Liver (tissue), 8 donors: ENCODE measurements at regions not wholly inside any gene's neighbourhood (a gene's known extent, or its start where the extent isn't known, plus 50 kb on each side); places are given as distances from the start of the nearest gene placed in this dataset.

Source experiments
- DNase-seq: peaks from one replicate; pipeline ENCODE4 v3.0.0-alpha.2; 2017; ENCODE audit warnings: low spot score
- H3K27ac ChIP-seq, 2 donors: one replicate each; pipeline ENCODE4 v1.7.0; 2013; ENCODE audit warnings: inconsistent platforms in 2 of 2, low read length in 2 of 2, control low read depth in 1 of 2, low read depth in 1 of 2, mild to moderate bottlenecking in 1 of 2
- H3K27me3 ChIP-seq, 4 donors: one replicate each; pipeline versions ENCODE4 v1.6.1 to v1.7.0; 2013; ENCODE audit warnings: low read length in 3 of 4, inconsistent platforms in 1 of 4, mild to moderate bottlenecking in 1 of 4, moderate library complexity in 1 of 4; ENCODE audit not compliant: control insufficient read depth in 4 of 4, insufficient read depth in 4 of 4
- H3K36me3 ChIP-seq, 4 donors: one replicate each; pipeline versions ENCODE4 v1.6.1 to v1.7.0; 2013; ENCODE audit warnings: low read length in 3 of 4, mild to moderate bottlenecking in 3 of 4, low read depth in 1 of 4, moderate library complexity in 1 of 4; ENCODE audit not compliant: control insufficient read depth in 4 of 4, insufficient read depth in 3 of 4
- H3K4me1 ChIP-seq, 4 donors: one replicate each; pipeline versions ENCODE4 v1.6.1 to v1.7.0; 2013; ENCODE audit warnings: low read length in 3 of 4, mild to moderate bottlenecking in 3 of 4, moderate library complexity in 1 of 4; ENCODE audit not compliant: control insufficient read depth in 4 of 4, insufficient read depth in 4 of 4
- H3K4me3 ChIP-seq, 3 donors: one replicate each; pipeline versions ENCODE4 v1.6.1 to v1.7.0; 2013; ENCODE audit warnings: low read length in 3 of 3, control low read depth in 1 of 3, low read depth in 1 of 3, mild to moderate bottlenecking in 1 of 3
- H3K9ac ChIP-seq, 2 donors: one replicate each; pipeline ENCODE4 v1.7.0; 2013; ENCODE audit warnings: low read length in 2 of 2, mild to moderate bottlenecking in 2 of 2, moderate library complexity in 2 of 2, control low read depth in 1 of 2, low read depth in 1 of 2
- H3K9me3 ChIP-seq, 4 donors: one replicate each; pipeline versions ENCODE4 v1.6.1 to v1.7.0; 2013; ENCODE audit warnings: low read length in 3 of 4; ENCODE audit not compliant: control insufficient read depth in 4 of 4
- EGR1 ChIP-seq, 2 donors: IDR thresholded peaks; 2 replicates each; pipeline ENCODE4 v1.6.1; 2016 to 2018; ENCODE audit warnings: antibody characterized with exemption in 2 of 2, low read depth in 2 of 2
- FOXA1 ChIP-seq: IDR thresholded peaks from 2 replicates; pipeline ENCODE4 v1.6.1; 2016; ENCODE audit warnings: antibody characterized with exemption
- FOXA2 ChIP-seq: IDR thresholded peaks from 2 replicates; pipeline ENCODE4 v1.6.1; 2016; ENCODE audit warnings: antibody characterized with exemption
- GABPA ChIP-seq, 2 donors: IDR thresholded peaks in 1 of 2; conservative IDR thresholded peaks in 1 of 2; 2 replicates each; pipeline ENCODE4 v1.6.1; 2016; ENCODE audit warnings: antibody characterized with exemption in 2 of 2, mild to moderate bottlenecking in 1 of 2, moderate library complexity in 1 of 2
- HNF4A ChIP-seq, 2 donors: conservative IDR thresholded peaks; 2 replicates each; pipeline ENCODE4 v1.6.1; 2016; ENCODE audit warnings: antibody characterized with exemption in 2 of 2, mild to moderate bottlenecking in 2 of 2
- HNF4G ChIP-seq: IDR thresholded peaks from 2 replicates; pipeline ENCODE4 v1.6.1; 2016; ENCODE audit warnings: antibody characterized with exemption
- JUND ChIP-seq, 2 donors: IDR thresholded peaks; 2 replicates each; pipeline ENCODE4 v1.6.1; 2016; ENCODE audit warnings: antibody characterized with exemption in 2 of 2
- NR2F2 ChIP-seq: IDR thresholded peaks from 2 replicates; pipeline ENCODE4 v1.6.1; 2016; ENCODE audit warnings: antibody characterized with exemption
- RAD21 ChIP-seq, 2 donors: IDR thresholded peaks; 2 replicates each; pipeline ENCODE4 v1.6.1; 2016; ENCODE audit warnings: antibody characterized with exemption in 2 of 2, mild to moderate bottlenecking in 2 of 2
- RXRA ChIP-seq, 2 donors: IDR thresholded peaks; 2 replicates each; pipeline ENCODE4 v1.6.1; 2017 to 2018; ENCODE audit warnings: antibody characterized with exemption in 2 of 2, mild to moderate bottlenecking in 1 of 2
- SP1 ChIP-seq: IDR thresholded peaks from 2 replicates; pipeline ENCODE4 v1.6.1; 2018; ENCODE audit warnings: antibody characterized with exemption, mild to moderate bottlenecking
- TAF1 ChIP-seq: conservative IDR thresholded peaks from 2 replicates; pipeline ENCODE4 v1.6.1; 2016; ENCODE audit warnings: antibody characterized with exemption, mild to moderate bottlenecking
- YY1 ChIP-seq: IDR thresholded peaks from 2 replicates; pipeline ENCODE4 v1.6.1; 2016; ENCODE audit warnings: antibody characterized with exemption, mild to moderate bottlenecking
- WGBS: extraction: QIAGEN DNeasy Blood & Tissue Kit; methylation state at CpG from one replicate; pipeline ENCODE4 v1.1.7; 2013; 5-methylcytosine and 5-hydroxymethylcytosine counted together
- TF ChIP-seq, protein P1 (sequence below): IDR thresholded peaks from 2 replicates; pipeline ENCODE4 v1.6.1; 2016; ENCODE audit warnings: antibody characterized with exemption
- TF ChIP-seq, protein P2 (sequence below): IDR thresholded peaks from 2 replicates; pipeline ENCODE4 v1.6.1; 2016; ENCODE audit warnings: antibody characterized with exemption, mild to moderate bottlenecking
- TF ChIP-seq, protein P3 (sequence below): IDR thresholded peaks from 2 replicates; pipeline ENCODE4 v1.6.1; 2016; ENCODE audit warnings: antibody characterized with exemption
- TF ChIP-seq, protein P4 (sequence below): fragments of 150-350 bp; IDR thresholded peaks from 2 replicates; pipeline ENCODE4 v1.5.1; 2017; ENCODE audit warnings: improper control_type of control experiment, low read depth, low read length; ENCODE audit not compliant: missing input control
- TF ChIP-seq, protein P5 (sequence below): IDR thresholded peaks from 2 replicates; pipeline ENCODE4 v1.6.1; 2016; ENCODE audit warnings: antibody characterized with exemption
- donor health status: healthy.
- donor health status: healthy.
- donor health status: healthy.
- donor health status: healthy.
- donor health status: healthy.

DNA sequence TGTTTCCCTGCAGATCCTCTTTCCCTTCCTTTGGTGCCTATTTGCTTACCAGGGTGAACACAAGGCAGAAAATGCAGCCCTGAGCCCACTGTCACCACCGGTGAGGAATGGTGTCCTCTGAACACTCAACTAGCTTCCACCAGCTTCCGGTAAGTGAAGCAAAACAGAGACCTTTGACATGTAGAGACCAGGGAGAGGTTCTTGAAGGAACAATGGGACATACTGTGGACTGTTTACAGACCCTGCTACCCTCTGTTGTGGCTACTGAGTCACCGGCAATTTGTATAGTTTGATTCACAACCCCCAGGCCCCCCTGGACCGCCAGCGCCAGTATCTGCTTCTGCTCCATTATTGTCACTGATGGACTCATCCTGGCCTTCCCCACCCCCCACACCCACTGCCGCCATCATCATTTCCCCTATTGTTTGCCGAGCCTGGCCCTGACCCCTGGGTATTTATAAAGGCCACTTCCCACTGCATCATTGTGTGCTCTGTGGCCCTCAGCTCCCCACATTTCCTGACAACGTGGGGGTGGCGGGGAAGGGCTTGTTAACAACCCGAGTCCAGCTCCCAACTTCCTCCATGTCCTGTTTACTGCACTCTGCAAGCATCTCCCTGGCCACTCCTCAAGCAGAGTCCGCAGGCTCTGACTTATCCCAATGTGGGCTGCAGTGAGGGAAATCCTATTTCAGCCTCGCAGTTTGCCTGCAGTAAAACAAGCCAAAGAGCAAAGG lies 252.9 kb downstream of the ETS1 start:
- no peak for DNase-seq

More for the DNA sequence above, 252.9 kb downstream of the ETS1 start:
- no peaks in the 10 kb centered on the region for H3K36me3 ChIP-seq
- H3K9ac ChIP-seq: no peak overlapping the region
- H3K9me3 ChIP-seq: no peaks in the 10 kb centered on the region
- TF ChIP-seq, protein P1, sequence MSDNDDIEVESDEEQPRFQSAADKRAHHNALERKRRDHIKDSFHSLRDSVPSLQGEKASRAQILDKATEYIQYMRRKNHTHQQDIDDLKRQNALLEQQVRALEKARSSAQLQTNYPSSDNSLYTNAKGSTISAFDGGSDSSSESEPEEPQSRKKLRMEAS: no peak
- TF ChIP-seq, protein P2, sequence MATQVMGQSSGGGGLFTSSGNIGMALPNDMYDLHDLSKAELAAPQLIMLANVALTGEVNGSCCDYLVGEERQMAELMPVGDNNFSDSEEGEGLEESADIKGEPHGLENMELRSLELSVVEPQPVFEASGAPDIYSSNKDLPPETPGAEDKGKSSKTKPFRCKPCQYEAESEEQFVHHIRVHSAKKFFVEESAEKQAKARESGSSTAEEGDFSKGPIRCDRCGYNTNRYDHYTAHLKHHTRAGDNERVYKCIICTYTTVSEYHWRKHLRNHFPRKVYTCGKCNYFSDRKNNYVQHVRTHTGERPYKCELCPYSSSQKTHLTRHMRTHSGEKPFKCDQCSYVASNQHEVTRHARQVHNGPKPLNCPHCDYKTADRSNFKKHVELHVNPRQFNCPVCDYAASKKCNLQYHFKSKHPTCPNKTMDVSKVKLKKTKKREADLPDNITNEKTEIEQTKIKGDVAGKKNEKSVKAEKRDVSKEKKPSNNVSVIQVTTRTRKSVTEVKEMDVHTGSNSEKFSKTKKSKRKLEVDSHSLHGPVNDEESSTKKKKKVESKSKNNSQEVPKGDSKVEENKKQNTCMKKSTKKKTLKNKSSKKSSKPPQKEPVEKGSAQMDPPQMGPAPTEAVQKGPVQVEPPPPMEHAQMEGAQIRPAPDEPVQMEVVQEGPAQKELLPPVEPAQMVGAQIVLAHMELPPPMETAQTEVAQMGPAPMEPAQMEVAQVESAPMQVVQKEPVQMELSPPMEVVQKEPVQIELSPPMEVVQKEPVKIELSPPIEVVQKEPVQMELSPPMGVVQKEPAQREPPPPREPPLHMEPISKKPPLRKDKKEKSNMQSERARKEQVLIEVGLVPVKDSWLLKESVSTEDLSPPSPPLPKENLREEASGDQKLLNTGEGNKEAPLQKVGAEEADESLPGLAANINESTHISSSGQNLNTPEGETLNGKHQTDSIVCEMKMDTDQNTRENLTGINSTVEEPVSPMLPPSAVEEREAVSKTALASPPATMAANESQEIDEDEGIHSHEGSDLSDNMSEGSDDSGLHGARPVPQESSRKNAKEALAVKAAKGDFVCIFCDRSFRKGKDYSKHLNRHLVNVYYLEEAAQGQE: no peak
- TF ChIP-seq HNF4A (conservative IDR thresholded peaks at IDR 0.05) (peak in 1 of 2 donors; percentile 29), GABPA (IDR thresholded peaks at IDR 0.05 in 1 of 2, conservative IDR thresholded peaks at IDR 0.05 in 1 of 2) (no peak), TAF1 (no peak), RXRA (IDR thresholded peaks at IDR 0.05) (peak; percentile 9 to 23), RAD21 (IDR thresholded peaks at IDR 0.05) (peak in 1 of 2 donors; percentile 35), YY1 (no peak), EGR1 (IDR thresholded peaks at IDR 0.05; ENCODE audit: low read depth in 2 of 2) (no peak), NR2F2 (peak; percentile 92), JUND (IDR thresholded peaks at IDR 0.05) (no peak), HNF4G (no peak), SP1 (peak; percentile 29), FOXA2 (no peak), FOXA1 (no peak)
- TF ChIP-seq, protein P3, sequence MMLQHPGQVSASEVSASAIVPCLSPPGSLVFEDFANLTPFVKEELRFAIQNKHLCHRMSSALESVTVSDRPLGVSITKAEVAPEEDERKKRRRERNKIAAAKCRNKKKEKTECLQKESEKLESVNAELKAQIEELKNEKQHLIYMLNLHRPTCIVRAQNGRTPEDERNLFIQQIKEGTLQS: no peak
- TF ChIP-seq, protein P4, sequence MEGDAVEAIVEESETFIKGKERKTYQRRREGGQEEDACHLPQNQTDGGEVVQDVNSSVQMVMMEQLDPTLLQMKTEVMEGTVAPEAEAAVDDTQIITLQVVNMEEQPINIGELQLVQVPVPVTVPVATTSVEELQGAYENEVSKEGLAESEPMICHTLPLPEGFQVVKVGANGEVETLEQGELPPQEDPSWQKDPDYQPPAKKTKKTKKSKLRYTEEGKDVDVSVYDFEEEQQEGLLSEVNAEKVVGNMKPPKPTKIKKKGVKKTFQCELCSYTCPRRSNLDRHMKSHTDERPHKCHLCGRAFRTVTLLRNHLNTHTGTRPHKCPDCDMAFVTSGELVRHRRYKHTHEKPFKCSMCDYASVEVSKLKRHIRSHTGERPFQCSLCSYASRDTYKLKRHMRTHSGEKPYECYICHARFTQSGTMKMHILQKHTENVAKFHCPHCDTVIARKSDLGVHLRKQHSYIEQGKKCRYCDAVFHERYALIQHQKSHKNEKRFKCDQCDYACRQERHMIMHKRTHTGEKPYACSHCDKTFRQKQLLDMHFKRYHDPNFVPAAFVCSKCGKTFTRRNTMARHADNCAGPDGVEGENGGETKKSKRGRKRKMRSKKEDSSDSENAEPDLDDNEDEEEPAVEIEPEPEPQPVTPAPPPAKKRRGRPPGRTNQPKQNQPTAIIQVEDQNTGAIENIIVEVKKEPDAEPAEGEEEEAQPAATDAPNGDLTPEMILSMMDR: no peak
- TF ChIP-seq, protein P5, sequence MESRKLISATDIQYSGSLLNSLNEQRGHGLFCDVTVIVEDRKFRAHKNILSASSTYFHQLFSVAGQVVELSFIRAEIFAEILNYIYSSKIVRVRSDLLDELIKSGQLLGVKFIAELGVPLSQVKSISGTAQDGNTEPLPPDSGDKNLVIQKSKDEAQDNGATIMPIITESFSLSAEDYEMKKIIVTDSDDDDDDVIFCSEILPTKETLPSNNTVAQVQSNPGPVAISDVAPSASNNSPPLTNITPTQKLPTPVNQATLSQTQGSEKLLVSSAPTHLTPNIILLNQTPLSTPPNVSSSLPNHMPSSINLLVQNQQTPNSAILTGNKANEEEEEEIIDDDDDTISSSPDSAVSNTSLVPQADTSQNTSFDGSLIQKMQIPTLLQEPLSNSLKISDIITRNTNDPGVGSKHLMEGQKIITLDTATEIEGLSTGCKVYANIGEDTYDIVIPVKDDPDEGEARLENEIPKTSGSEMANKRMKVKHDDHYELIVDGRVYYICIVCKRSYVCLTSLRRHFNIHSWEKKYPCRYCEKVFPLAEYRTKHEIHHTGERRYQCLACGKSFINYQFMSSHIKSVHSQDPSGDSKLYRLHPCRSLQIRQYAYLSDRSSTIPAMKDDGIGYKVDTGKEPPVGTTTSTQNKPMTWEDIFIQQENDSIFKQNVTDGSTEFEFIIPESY: no peak
- H3K4me1 ChIP-seq: peaks cover 0 to 4% (median 0%) of the 10 kb centered on the region in 4 donors
- H3K27ac ChIP-seq: peak overlapping the region; percentile 25 to 75
- no peak overlapping the region for H3K4me3 ChIP-seq
- 38% methylated on average over 12 of the region's 12 CpGs for WGBS
- no peaks in the 10 kb centered on the region for H3K27me3 ChIP-seq
